Fibroblast of mammary gland (primary cell): ENCODE measurements at regions not wholly inside any gene's neighbourhood (a gene's known extent, or its start where the extent isn't known, plus 50 kb on each side); places are given as distances from the start of the nearest gene placed in this dataset.

Experiments used
- DNase-seq: peaks from one replicate; pipeline ENCODE4 v3.0.0-alpha.2; 2010; ENCODE audit warnings: low read depth
- H3K4me3 ChIP-seq: 2 replicates; pipeline ENCODE4 v1.5.1; 2011; ENCODE audit warnings: low read depth, mild to moderate bottlenecking, low read length, moderate library complexity; ENCODE audit not compliant: control insufficient read depth
- CTCF ChIP-seq: conservative IDR thresholded peaks from 2 replicates; pipeline ENCODE4 v1.5.1; 2011; ENCODE audit warnings: low read depth, low read length, inconsistent platforms; ENCODE audit not compliant: control insufficient read depth, insufficient read depth

GRCh38 chr13:88541994-88542393, 870.8 kb downstream of the SLITRK5 start:
- no peak for TF ChIP-seq CTCF
- no peak for DNase-seq
- no peak overlapping the region for H3K4me3 ChIP-seq

- no peak overlapping the region for H3K4me3 ChIP-seq
- no peak for DNase-seq
- TF ChIP-seq CTCF: no peak
These were observed 873.7 kb downstream of the SLITRK5 start for GRCh38 chr13:88544836-88545235.

- DNase-seq: no peak
- H3K4me3 ChIP-seq: no peak overlapping the region
- TF ChIP-seq CTCF: no peak
These were observed 881.8 kb downstream of the SLITRK5 start for GRCh38 chr13:88552966-88553365.

- no peak overlapping the region for H3K4me3 ChIP-seq
- no peak for TF ChIP-seq CTCF
- no peak for DNase-seq
These were observed 894.4 kb downstream of the SLITRK5 start for GRCh38 chr13:88565566-88565965.

- DNase-seq: no peak
- no peak overlapping the region for H3K4me3 ChIP-seq
- no peak for TF ChIP-seq CTCF
These were observed 914.7 kb downstream of the SLITRK5 start for GRCh38 chr13:88585861-88586260.

GRCh38 chr13:88586263-88586662, 915.1 kb downstream of the SLITRK5 start:
- TF ChIP-seq CTCF: no peak
- no peak for DNase-seq
- H3K4me3 ChIP-seq: no peak overlapping the region

- H3K4me3 ChIP-seq: no peak overlapping the region
- DNase-seq: no peak
- TF ChIP-seq CTCF: no peak
These were observed 919.4 kb downstream of the SLITRK5 start for GRCh38 chr13:88590574-88590973.
